ENCODE measurements at regions not wholly inside any gene's neighbourhood (a gene's known extent, or its start where the extent isn't known, plus 50 kb on each side); places are given as distances from the start of the nearest gene placed in this dataset.

GRCh38 chr3:31218082-31218481 is 314.6 kb upstream of the STT3B start:
- no peak overlapping the region for H3K4me2 ChIP-seq (ENCODE audit: control insufficient read depth, extremely low read depth, insufficient read depth, low read depth, low read length)

GRCh38 chr3:31219131-31219843 is 313.4 kb upstream of the STT3B start:
- Histone ChIP-seq H3K4me3 (ENCODE audit: control insufficient read depth in 2 of 3, extremely low read depth in 1 of 3, insufficient read depth in 2 of 3, low read depth in 1 of 3, low read length in 3 of 3) (no peak overlapping the region), H4K20me1 (ENCODE audit: control insufficient read depth, extremely low read depth, insufficient read depth, low read length) (no peaks in the 10 kb centered on the region), H3K27me3 (ENCODE audit: control insufficient read depth, extremely low read depth, insufficient read depth, low read length) (no peaks in the 10 kb centered on the region), H3K36me3 (ENCODE audit: control insufficient read depth in 2 of 2, extremely low read depth in 1 of 2, insufficient read depth in 2 of 2, low read length in 2 of 2) (no peaks in the 10 kb centered on the region), H3K79me2 (ENCODE audit: control insufficient read depth, insufficient read depth, low read length) (no peaks in the 10 kb centered on the region), H3K9me3 (ENCODE audit: control insufficient read depth, low read depth, low read length) (no peaks in the 10 kb centered on the region), H3K9me1 (ENCODE audit: control insufficient read depth, extremely low read depth, insufficient read depth, low read length) (no peaks in the 10 kb centered on the region), H3K27ac (ENCODE audit: control insufficient read depth, insufficient read depth, low read length) (no peak overlapping the region), H2AFZ (ENCODE audit: control insufficient read depth, low read length) (no peak overlapping the region), H3K4me1 (ENCODE audit: control insufficient read depth, extremely low read depth, insufficient read depth, low read length) (no peaks in the 10 kb centered on the region), H3K9ac (ENCODE audit: control insufficient read depth, extremely low read depth, insufficient read depth, low read length) (no peak overlapping the region), H3K4me2 (ENCODE audit: control insufficient read depth, extremely low read depth, insufficient read depth, low read depth, low read length) (no peak overlapping the region)
- DNase-seq (ENCODE audit: low read depth, low spot score) (no peak), FAIRE-seq (no peak)
- TF ChIP-seq EZH2 (IDR thresholded peaks at IDR 0.05; ENCODE audit: low read length) (no peak), CTCF (optimal IDR thresholded peaks at IDR 0.05 in 1 of 3, IDR thresholded peaks at IDR 0.05 in 1 of 3, conservative IDR thresholded peaks at IDR 0.05 in 1 of 3; ENCODE audit: extremely low read depth in 1 of 3, insufficient read depth in 2 of 3, low read length in 3 of 3) (no peak)
- dilution Hi-C loops (cut with MboI; ENCODE audit: extremely low pct_ligation_motif_present, low sequenced_read_pairs): no loop called here

More at GRCh38 chr3:31218082-31218481, 314.6 kb upstream of the STT3B start:
- Histone ChIP-seq H2AFZ (ENCODE audit: control insufficient read depth, low read length) (no peak overlapping the region), H3K79me2 (ENCODE audit: control insufficient read depth, insufficient read depth, low read length) (no peaks in the 10 kb centered on the region), H3K36me3 (ENCODE audit: control insufficient read depth in 2 of 2, extremely low read depth in 1 of 2, insufficient read depth in 2 of 2, low read length in 2 of 2) (no peaks in the 10 kb centered on the region), H3K9me1 (ENCODE audit: control insufficient read depth, extremely low read depth, insufficient read depth, low read length) (no peaks in the 10 kb centered on the region), H3K9ac (ENCODE audit: control insufficient read depth, extremely low read depth, insufficient read depth, low read length) (no peak overlapping the region), H4K20me1 (ENCODE audit: control insufficient read depth, extremely low read depth, insufficient read depth, low read length) (no peaks in the 10 kb centered on the region), H3K27me3 (ENCODE audit: control insufficient read depth, extremely low read depth, insufficient read depth, low read length) (no peaks in the 10 kb centered on the region), H3K4me3 (ENCODE audit: control insufficient read depth in 2 of 3, extremely low read depth in 1 of 3, insufficient read depth in 2 of 3, low read depth in 1 of 3, low read length in 3 of 3) (no peak overlapping the region), H3K4me1 (ENCODE audit: control insufficient read depth, extremely low read depth, insufficient read depth, low read length) (peaks cover 2% of the 10 kb centered on the region), H3K9me3 (ENCODE audit: control insufficient read depth, low read depth, low read length) (no peaks in the 10 kb centered on the region), H3K27ac (ENCODE audit: control insufficient read depth, insufficient read depth, low read length) (no peak overlapping the region)
- no peak for TF ChIP-seq EZH2 (IDR thresholded peaks at IDR 0.05; ENCODE audit: low read length)
- TF ChIP-seq CTCF (optimal IDR thresholded peaks at IDR 0.05 in 1 of 3, IDR thresholded peaks at IDR 0.05 in 1 of 3, conservative IDR thresholded peaks at IDR 0.05 in 1 of 3; ENCODE audit: extremely low read depth in 1 of 3, insufficient read depth in 2 of 3, low read length in 3 of 3): no peak
- DNase-seq (ENCODE audit: low read depth, low spot score) (no peak), FAIRE-seq (no peak)
- dilution Hi-C loops (cut with MboI; ENCODE audit: extremely low pct_ligation_motif_present, low sequenced_read_pairs): no loop called here

Measured in keratinocyte (primary cell).